Lower lobe of right lung (tissue), 2 donors: ENCODE measurements at regions not wholly inside any gene's neighbourhood (a gene's known extent, or its start where the extent isn't known, plus 50 kb on each side); places are given as distances from the start of the nearest gene placed in this dataset.

Experiments
- ATAC-seq, 2 donors: fragments of 200-7000 bp; cut with Tn5 transposase; one replicate each; pipeline ENCODE4 v1.9.1; 2020 to 2022; ENCODE audit warnings: mild to moderate bottlenecking in 2 of 2, moderate library complexity in 2 of 2
- DNase-seq: peaks from one replicate; pipeline ENCODE4 v3.0.0-alpha.2; 2020
- H3K27ac ChIP-seq: fragments of 200-600 bp; one replicate; pipeline ENCODE4 v1.8.0; 2022
- H3K27me3 ChIP-seq: fragments of 200-600 bp; one replicate; pipeline ENCODE4 v1.8.0; 2022; ENCODE audit warnings: low read depth
- H3K36me3 ChIP-seq: fragments of 200-600 bp; one replicate; pipeline ENCODE4 v1.8.0; 2022; ENCODE audit warnings: mild to moderate bottlenecking
- H3K4me1 ChIP-seq: fragments of 200-600 bp; one replicate; pipeline ENCODE4 v1.8.0; 2022
- H3K4me3 ChIP-seq: fragments of 200-600 bp; one replicate; pipeline ENCODE4 v1.8.0; 2022; ENCODE audit warnings: mild to moderate bottlenecking
- H3K9me3 ChIP-seq: fragments of 200-600 bp; one replicate; pipeline ENCODE4 v1.8.0; 2022
- CTCF ChIP-seq: fragments of 200-600 bp; IDR thresholded peaks from one replicate; pipeline ENCODE4 v1.8.0; 2022; ENCODE audit warnings: antibody characterized with exemption, mild to moderate bottlenecking
- intact Hi-C: fragments of 100-400 bp; cut with DNase I; formaldehyde crosslinking; loops from one replicate; pipeline ENCODE4 v1.11.0; 2022
- donor health status: DM: no; HTN: yes; CAD: no; lungs with severe emphysema.

GRCh38 chr2:106041150-106041549, 153.0 kb downstream of the UXS1 start:
- no peak for ATAC-seq
- intact Hi-C loops, result no loop called here

GRCh38 chr2:106039634-106040315, 154.3 kb downstream of the UXS1 start:
- DNase-seq, result no peak
- ATAC-seq, result no peak

More at GRCh38 chr2:106041150-106041549, 153.0 kb downstream of the UXS1 start:
- no peaks in the 10 kb centered on the region for H3K4me1 ChIP-seq
- H3K36me3 ChIP-seq, result no peaks in the 10 kb centered on the region
- no peak for DNase-seq
- TF ChIP-seq CTCF, result no peak
- no peak overlapping the region for H3K27ac ChIP-seq
- no peaks in the 10 kb centered on the region for H3K9me3 ChIP-seq
- no peak overlapping the region for H3K4me3 ChIP-seq
- H3K27me3 ChIP-seq, result no peaks in the 10 kb centered on the region

GRCh38 chr2:106038601-106039375, 155.3 kb downstream of the UXS1 start:
- Histone ChIP-seq H3K4me3 (no peak overlapping the region), H3K27me3 (no peaks in the 10 kb centered on the region), H3K9me3 (no peaks in the 10 kb centered on the region), H3K36me3 (no peaks in the 10 kb centered on the region), H3K27ac (no peak overlapping the region), H3K4me1 (no peaks in the 10 kb centered on the region)
- no peak for TF ChIP-seq CTCF
- DNase-seq, result no peak
- ATAC-seq, result no peak
- intact Hi-C loops, result no loop called here

More at GRCh38 chr2:106039634-106040315, 154.3 kb downstream of the UXS1 start:
- Histone ChIP-seq H3K9me3 (no peaks in the 10 kb centered on the region), H3K27me3 (no peaks in the 10 kb centered on the region), H3K36me3 (no peaks in the 10 kb centered on the region), H3K4me1 (no peaks in the 10 kb centered on the region), H3K4me3 (no peak overlapping the region), H3K27ac (no peak overlapping the region)
- no peak for TF ChIP-seq CTCF
- intact Hi-C loops, result no loop called here

GRCh38 chr2:106037932-106038331, 156.2 kb downstream of the UXS1 start:
- DNase-seq, result no peak
- no peak for ATAC-seq
- H3K27ac ChIP-seq, result no peak overlapping the region
- H3K27me3 ChIP-seq, result no peaks in the 10 kb centered on the region
- no peaks in the 10 kb centered on the region for H3K4me1 ChIP-seq
- no peaks in the 10 kb centered on the region for H3K36me3 ChIP-seq
- no peaks in the 10 kb centered on the region for H3K9me3 ChIP-seq
- intact Hi-C loops, result no loop called here
- no peak for TF ChIP-seq CTCF
- no peak overlapping the region for H3K4me3 ChIP-seq

- ATAC-seq, result no peak
- intact Hi-C loops, result no loop called here
- Histone ChIP-seq H3K4me1 (no peaks in the 10 kb centered on the region), H3K36me3 (no peaks in the 10 kb centered on the region), H3K4me3 (no peak overlapping the region), H3K27me3 (no peaks in the 10 kb centered on the region), H3K9me3 (no peaks in the 10 kb centered on the region), H3K27ac (no peak overlapping the region)
- DNase-seq, result no peak
- TF ChIP-seq CTCF, result no peak
Observed at GRCh38 chr2:106037262-106037661, 156.8 kb downstream of the UXS1 start.
